PFSK-1 (cell line): ENCODE measurements at regions not wholly inside any gene's neighbourhood (a gene's known extent, or its start where the extent isn't known, plus 50 kb on each side); places are given as distances from the start of the nearest gene placed in this dataset.

ENCODE experiments used
- POLR2AphosphoS5 ChIP-seq: IDR thresholded peaks from 2 replicates; pipeline ENCODE4 v1.6.1; 2012; ENCODE audit warnings: low read depth, mild to moderate bottlenecking, control low read depth, low read length, moderate library complexity
- REST ChIP-seq, 2 experiments: IDR thresholded peaks; 2 replicates each; pipeline versions ENCODE4 v1.6.1 to v1.8.0; 2011 to 2012; ENCODE audit warnings: low read depth in 2 of 2, low read length in 2 of 2, control low read depth in 1 of 2, inconsistent platforms in 1 of 2, mild to moderate bottlenecking in 1 of 2, moderate library complexity in 1 of 2; ENCODE audit not compliant: insufficient read depth in 1 of 2

GRCh38 chr2:150208689-150209088 is 278.8 kb downstream of the RND3 start:
- TF ChIP-seq POLR2AphosphoS5: no peak
- TF ChIP-seq REST (IDR thresholded peaks at IDR 0.05; ENCODE audit: insufficient read depth in 1 of 2, low read depth in 2 of 2, low read length in 2 of 2): no peak
